Tibial artery (tissue), 4 donors: ENCODE measurements at regions not wholly inside any gene's neighbourhood (a gene's known extent, or its start where the extent isn't known, plus 50 kb on each side); places are given as distances from the start of the nearest gene placed in this dataset.
A peak's percentile ranks its signal among the peaks of the same experiment; 100 is the strongest.
"Not testable (repeated sequence)": the region's sequence is repeated elsewhere in the genome, so short reads cannot be mapped to it uniquely, and the experiment has no call there.

ENCODE experiments used
- DNase-seq, 2 donors: peaks; one replicate each; pipeline ENCODE4 v3.0.0-alpha.2; 2019
- H3K27ac ChIP-seq, 2 donors: fragments of 200-600 bp; sonication (generic) in 1 of 2; 1 replicate in 1 of 2; 2 replicates in 1 of 2; pipeline ENCODE4 v1.5.1; 2018 to 2019; ENCODE audit warnings: mild to moderate bottlenecking in 1 of 2
- H3K27me3 ChIP-seq, 2 donors: fragments of 200-600 bp; sonication (generic) in 1 of 2; one replicate each; pipeline versions ENCODE4 v1.5.1 to v1.6.0; 2016 to 2019
- H3K36me3 ChIP-seq, 3 donors: fragments of 200-600 bp; sonication (generic) in 2 of 3; one replicate each; pipeline ENCODE4 v1.5.1; 2016 to 2019; ENCODE audit warnings: mild to moderate bottlenecking in 2 of 3
- H3K4me1 ChIP-seq, 4 donors: fragments of 200-600 bp; sonication (generic) in 2 of 4; 1 replicate in 3 of 4; 2 replicates in 1 of 4; pipeline ENCODE4 v1.5.1; 2016 to 2019
- H3K4me3 ChIP-seq, 2 donors: fragments of 200-600 bp; sonication (generic) in 1 of 2; 1 replicate in 1 of 2; 2 replicates in 1 of 2; pipeline ENCODE4 v1.5.1; 2018 to 2019; ENCODE audit warnings: mild to moderate bottlenecking in 2 of 2
- H3K9me3 ChIP-seq, 3 donors: fragments of 200-600 bp; sonication (generic) in 1 of 3; one replicate each; pipeline ENCODE4 v1.5.1; 2016 to 2019
- intact Hi-C: fragments of 100-400 bp; cut with DNase I; formaldehyde crosslinking; loops from one replicate; pipeline ENCODE4 v1.15.0; 2023; ENCODE audit warnings: low total_unique reads
- TF ChIP-seq, protein P1 (sequence below), 2 experiments: fragments of 200-600 bp in 1 of 2; fragments of 450-650 bp in 1 of 2; IDR thresholded peaks; one replicate each; pipeline ENCODE4 v1.5.1; 2017 to 2019; ENCODE audit warnings: antibody characterized with exemption in 2 of 2, mild to moderate bottlenecking in 1 of 2, moderate library complexity in 1 of 2

DNA sequence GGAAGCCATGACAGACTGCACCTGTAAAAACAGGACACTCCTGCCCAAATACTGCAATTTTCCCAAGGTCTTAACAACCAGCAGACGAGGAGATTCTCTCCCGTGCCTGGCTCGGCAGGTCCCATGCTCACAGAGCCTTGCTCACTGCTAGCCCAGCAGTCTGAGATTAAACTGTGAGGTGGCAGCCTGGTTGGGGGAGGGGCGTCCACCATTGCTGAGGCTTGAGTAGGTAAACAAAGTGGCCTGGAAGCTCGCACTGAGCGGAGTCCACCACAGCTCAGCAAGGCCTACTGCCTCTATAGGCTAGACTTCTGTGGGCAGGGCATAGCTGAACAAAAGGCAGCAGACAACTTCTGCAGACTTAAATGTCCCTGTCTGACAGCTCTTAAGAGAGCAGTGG is 80.3 kb downstream of the ANXA5 start:
- H3K27me3 ChIP-seq, intact Hi-C loops, H3K36me3 ChIP-seq, H3K4me3 ChIP-seq, H3K27ac ChIP-seq, DNase-seq, H3K9me3 ChIP-seq, H3K4me1 ChIP-seq: not testable (repeated sequence)

DNA sequence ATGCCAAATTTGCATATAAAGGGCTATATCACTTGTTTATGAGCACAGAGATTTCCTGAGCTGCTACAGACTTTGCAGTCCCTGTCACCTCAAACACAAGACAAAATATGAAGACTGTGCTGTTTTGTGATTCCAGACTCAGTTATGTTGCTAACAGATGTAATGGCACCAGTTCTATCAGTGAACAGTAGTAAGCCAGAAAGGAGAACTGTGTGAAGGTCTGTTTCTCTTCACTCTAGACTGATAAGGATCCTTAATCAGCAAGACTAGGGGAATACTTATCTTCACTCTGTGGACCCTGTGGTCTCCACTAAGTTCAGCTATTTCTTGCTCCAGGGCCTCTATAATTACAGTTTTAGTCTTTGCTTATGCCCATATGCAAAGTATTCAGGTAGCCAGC is 82.7 kb downstream of the ANXA5 start:
- Histone ChIP-seq H3K36me3 (no peaks in the 10 kb centered on the region), H3K4me1 (no peaks in the 10 kb centered on the region), H3K27me3 (no peaks in the 10 kb centered on the region), H3K4me3 (no peak overlapping the region), H3K9me3 (no peaks in the 10 kb centered on the region), H3K27ac (no peak overlapping the region)
- intact Hi-C loops: no loop called here
- TF ChIP-seq, protein P1, sequence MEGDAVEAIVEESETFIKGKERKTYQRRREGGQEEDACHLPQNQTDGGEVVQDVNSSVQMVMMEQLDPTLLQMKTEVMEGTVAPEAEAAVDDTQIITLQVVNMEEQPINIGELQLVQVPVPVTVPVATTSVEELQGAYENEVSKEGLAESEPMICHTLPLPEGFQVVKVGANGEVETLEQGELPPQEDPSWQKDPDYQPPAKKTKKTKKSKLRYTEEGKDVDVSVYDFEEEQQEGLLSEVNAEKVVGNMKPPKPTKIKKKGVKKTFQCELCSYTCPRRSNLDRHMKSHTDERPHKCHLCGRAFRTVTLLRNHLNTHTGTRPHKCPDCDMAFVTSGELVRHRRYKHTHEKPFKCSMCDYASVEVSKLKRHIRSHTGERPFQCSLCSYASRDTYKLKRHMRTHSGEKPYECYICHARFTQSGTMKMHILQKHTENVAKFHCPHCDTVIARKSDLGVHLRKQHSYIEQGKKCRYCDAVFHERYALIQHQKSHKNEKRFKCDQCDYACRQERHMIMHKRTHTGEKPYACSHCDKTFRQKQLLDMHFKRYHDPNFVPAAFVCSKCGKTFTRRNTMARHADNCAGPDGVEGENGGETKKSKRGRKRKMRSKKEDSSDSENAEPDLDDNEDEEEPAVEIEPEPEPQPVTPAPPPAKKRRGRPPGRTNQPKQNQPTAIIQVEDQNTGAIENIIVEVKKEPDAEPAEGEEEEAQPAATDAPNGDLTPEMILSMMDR (IDR thresholded peaks at IDR 0.05): no peak
- DNase-seq: no peak

DNA sequence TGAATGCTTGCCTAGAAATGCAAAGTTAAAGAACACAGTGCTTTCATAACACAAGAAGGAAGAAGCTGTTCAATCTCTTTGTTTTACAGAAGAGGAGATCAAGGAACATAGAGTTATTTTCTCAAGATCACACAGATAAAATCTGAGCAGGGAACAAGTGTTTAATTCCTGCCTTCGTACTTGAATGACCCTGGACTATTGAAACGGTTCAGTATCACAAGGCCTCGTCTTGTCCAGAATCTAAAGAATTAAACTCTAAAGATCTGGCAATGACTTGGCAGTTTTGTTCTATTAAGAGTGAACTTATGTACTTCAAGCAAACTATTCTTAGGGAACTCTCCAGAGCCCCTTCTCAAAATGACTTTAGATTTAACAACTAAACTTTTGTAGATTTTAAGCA is 97.7 kb downstream of the ANXA5 start:
- H3K27ac ChIP-seq: no peak overlapping the region

DNA sequence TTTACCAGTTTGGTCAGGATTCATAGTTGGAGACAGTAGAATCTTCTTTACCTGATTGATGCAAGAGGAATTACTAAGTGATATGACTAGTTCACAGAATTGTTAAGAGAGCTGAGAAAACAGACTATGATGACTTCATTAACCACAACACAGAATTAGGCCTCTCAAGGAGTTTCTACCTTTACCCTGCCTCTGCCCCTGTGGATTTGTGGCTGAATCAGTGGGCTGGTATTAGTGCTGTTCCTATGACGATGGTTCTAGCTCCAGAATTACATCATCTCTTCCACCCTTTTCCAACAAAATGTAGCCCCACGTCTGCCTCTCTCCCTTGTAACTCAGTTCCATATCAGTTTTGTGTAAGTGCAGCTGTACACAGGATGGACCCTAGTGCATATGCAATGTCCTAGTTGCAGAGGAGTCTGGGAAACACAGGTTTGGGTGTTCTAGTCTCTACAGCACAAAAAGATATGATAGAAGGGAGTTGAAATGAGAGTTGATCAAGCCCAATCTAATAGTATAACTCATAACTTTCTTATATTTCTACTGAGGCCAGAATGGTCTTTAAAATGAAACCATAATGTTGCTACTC is 99.3 kb downstream of the ANXA5 start:
- H3K4me1 ChIP-seq: peaks cover 0 to 6% (median 0%) of the 10 kb centered on the region in 4 donors
- H3K36me3 ChIP-seq: no peaks in the 10 kb centered on the region
- intact Hi-C loops: no loop called here
- DNase-seq: no peak
- TF ChIP-seq, protein P1 (IDR thresholded peaks at IDR 0.05): no peak
- no peak overlapping the region for H3K27ac ChIP-seq
- H3K27me3 ChIP-seq: no peaks in the 10 kb centered on the region
- H3K9me3 ChIP-seq: no peaks in the 10 kb centered on the region
- no peak overlapping the region for H3K4me3 ChIP-seq

More for the DNA sequence above, 97.7 kb downstream of the ANXA5 start:
- H3K4me3 ChIP-seq: no peak overlapping the region
- DNase-seq: no peak
- TF ChIP-seq, protein P1 (IDR thresholded peaks at IDR 0.05): no peak
- intact Hi-C loops: no loop called here
- no peaks in the 10 kb centered on the region for H3K9me3 ChIP-seq
- H3K27me3 ChIP-seq: no peaks in the 10 kb centered on the region
- H3K4me1 ChIP-seq: peaks cover 0 to 6% (median 0%) of the 10 kb centered on the region in 4 donors
- no peaks in the 10 kb centered on the region for H3K36me3 ChIP-seq

DNA sequence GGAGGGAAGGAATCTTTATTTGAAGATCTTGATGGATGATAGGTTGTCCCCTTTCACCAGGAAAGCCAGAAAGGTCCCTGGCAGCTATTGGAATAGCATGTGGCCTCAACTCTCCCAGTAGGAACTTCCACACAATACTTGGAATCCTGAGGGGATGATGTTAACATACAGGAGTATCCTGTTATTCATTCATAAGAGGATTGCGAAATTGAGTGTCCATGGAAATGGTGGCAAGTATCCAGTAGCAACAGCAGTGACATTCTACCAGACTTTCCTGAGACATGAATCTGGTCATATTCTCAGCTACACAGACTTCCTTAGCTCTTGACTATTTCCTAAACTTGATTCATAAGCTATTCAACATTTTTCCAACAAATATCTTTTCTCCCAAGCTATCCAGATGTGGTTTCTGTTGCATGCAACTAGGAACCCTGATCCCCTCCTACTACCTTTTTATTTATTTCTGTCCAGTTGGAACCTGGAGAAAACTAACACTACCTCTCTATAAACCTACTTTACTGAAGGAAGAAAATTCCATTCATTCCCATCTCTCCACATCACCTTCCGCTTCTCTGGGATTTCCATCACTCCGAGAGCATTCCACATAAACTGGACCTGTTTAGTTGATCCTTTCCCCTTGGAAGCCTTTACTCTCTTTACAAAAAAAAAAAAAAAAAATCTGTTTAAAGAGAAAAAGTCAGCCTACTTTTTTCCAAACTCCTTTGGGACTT is 101.8 kb downstream of the ANXA5 start:
- Histone ChIP-seq H3K4me1 (peaks cover 0 to 6% (median 0%) of the 10 kb centered on the region in 4 donors), H3K9me3 (no peaks in the 10 kb centered on the region), H3K27ac (no peak overlapping the region), H3K27me3 (no peaks in the 10 kb centered on the region), H3K36me3 (no peaks in the 10 kb centered on the region), H3K4me3 (no peak overlapping the region)
- TF ChIP-seq, protein P1 (IDR thresholded peaks at IDR 0.05): no peak
- intact Hi-C loops: no loop called here
- peak in 1 of 2 donors; percentile 18 for DNase-seq

DNA sequence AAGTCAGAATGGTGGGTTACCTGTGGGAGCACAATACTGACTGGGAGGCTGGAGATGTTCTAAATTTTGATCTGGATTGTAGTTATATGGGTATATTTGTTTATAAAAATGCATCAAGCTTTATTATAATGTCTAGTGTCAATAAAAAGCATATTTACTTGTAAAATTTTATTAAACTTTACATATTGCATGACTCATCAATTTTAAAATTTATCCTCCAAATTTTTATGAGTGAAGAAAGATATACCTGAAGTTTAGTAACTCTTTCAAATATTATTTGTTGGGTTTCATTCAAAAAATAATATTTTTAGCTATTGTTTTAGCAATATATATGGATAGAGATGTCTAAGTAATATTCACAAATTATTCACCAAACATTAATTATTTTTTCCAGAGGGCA is 103.0 kb downstream of the ANXA5 start:
- TF ChIP-seq, protein P1 (IDR thresholded peaks at IDR 0.05): no peak
- H3K4me3 ChIP-seq: no peak overlapping the region
- intact Hi-C loops: no loop called here
- no peaks in the 10 kb centered on the region for H3K27me3 ChIP-seq
- H3K36me3 ChIP-seq: no peaks in the 10 kb centered on the region
- H3K27ac ChIP-seq: no peak overlapping the region
- no peak for DNase-seq
- H3K4me1 ChIP-seq: peaks cover 0 to 6% (median 0%) of the 10 kb centered on the region in 4 donors
- H3K9me3 ChIP-seq: no peaks in the 10 kb centered on the region

DNA sequence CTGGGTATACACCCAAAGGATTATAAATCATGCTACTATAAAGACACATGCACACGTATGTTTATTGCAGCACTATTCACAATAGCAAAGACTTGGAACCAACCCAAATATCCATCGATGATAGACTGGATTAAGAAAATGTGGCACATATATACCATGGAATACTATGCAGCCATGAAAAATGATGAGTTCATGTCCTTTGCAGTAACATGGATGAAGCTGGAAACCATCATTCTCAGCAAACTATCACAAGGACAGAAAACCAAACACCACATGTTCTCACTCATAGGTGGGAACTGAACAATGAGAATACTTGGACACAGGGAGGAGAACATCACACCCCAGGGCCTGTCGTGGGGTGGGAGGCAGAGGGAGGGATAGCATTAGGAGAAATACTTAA is 104.5 kb downstream of the ANXA5 start:
- H3K36me3 ChIP-seq, H3K9me3 ChIP-seq, H3K4me3 ChIP-seq, DNase-seq, H3K4me1 ChIP-seq, H3K27me3 ChIP-seq, intact Hi-C loops, H3K27ac ChIP-seq: not testable (repeated sequence)
